ENCODE measurements at regions not wholly inside any gene's neighbourhood (a gene's known extent, or its start where the extent isn't known, plus 50 kb on each side); places are given as distances from the start of the nearest gene placed in this dataset.

GRCh38 chr6:121510568-121511177 is 75.2 kb downstream of the GJA1 start:
- no peaks in the 10 kb centered on the region for H3K9me3 ChIP-seq
- H3K4me1 ChIP-seq, result peaks cover 0 to 29% (median 3%) of the 10 kb centered on the region in 3 donors
- no peaks in the 10 kb centered on the region for H3K27me3 ChIP-seq
- no peak overlapping the region for H3K4me3 ChIP-seq
- H3K36me3 ChIP-seq, result no peaks in the 10 kb centered on the region
- TF ChIP-seq POLR2AphosphoS5 (IDR thresholded peaks at IDR 0.05) (no peak), POLR2A (IDR thresholded peaks at IDR 0.05) (no peak), CTCF (IDR thresholded peaks at IDR 0.05) (no peak), EP300 (IDR thresholded peaks at IDR 0.05) (no peak)
- peak overlapping the region; percentile 45 to 69 (median 57) for H3K27ac ChIP-seq
- no peak for ATAC-seq
- WGBS, 2 donors (ENCODE audit: low coverage in 1 of 2), result 33 to 44% methylated on average over 8 of the region's 8 CpGs

GRCh38 chr6:121515630-121516265 is 80.3 kb downstream of the GJA1 start:
- Histone ChIP-seq H3K4me3 (no peak overlapping the region), H3K27me3 (no peaks in the 10 kb centered on the region), H3K9me3 (no peaks in the 10 kb centered on the region), H3K4me1 (peaks cover 0 to 15% (median 0%) of the 10 kb centered on the region in 3 donors), H3K36me3 (no peaks in the 10 kb centered on the region), H3K27ac (no peak overlapping the region)
- TF ChIP-seq CTCF (IDR thresholded peaks at IDR 0.05) (no peak), POLR2A (IDR thresholded peaks at IDR 0.05) (no peak), EP300 (IDR thresholded peaks at IDR 0.05) (no peak), POLR2AphosphoS5 (IDR thresholded peaks at IDR 0.05) (no peak)
- WGBS, 2 donors (ENCODE audit: low coverage in 1 of 2), result 100% methylated on average over 1 of the region's 1 CpG
- no peak for ATAC-seq

- Histone ChIP-seq H3K27ac (no peak overlapping the region), H3K27me3 (no peaks in the 10 kb centered on the region), H3K9me3 (no peaks in the 10 kb centered on the region), H3K4me1 (peaks cover 0 to 15% (median 2%) of the 10 kb centered on the region in 3 donors), H3K4me3 (no peak overlapping the region), H3K36me3 (no peaks in the 10 kb centered on the region)
- ATAC-seq, result no peak
- WGBS, 2 donors (ENCODE audit: low coverage in 1 of 2), result 81 to 98% methylated on average over 6 of the region's 6 CpGs
- TF ChIP-seq POLR2AphosphoS5 (IDR thresholded peaks at IDR 0.05), result no peak
- no peak for TF ChIP-seq EP300 (IDR thresholded peaks at IDR 0.05)
- no peak for TF ChIP-seq CTCF (IDR thresholded peaks at IDR 0.05)
- no peak for TF ChIP-seq POLR2A (IDR thresholded peaks at IDR 0.05)
These were observed 80.9 kb downstream of the GJA1 start for GRCh38 chr6:121516331-121516730.

- H3K9me3 ChIP-seq, result no peaks in the 10 kb centered on the region
- ATAC-seq, result peak; percentile 64
- no peaks in the 10 kb centered on the region for H3K36me3 ChIP-seq
- TF ChIP-seq POLR2AphosphoS5 (IDR thresholded peaks at IDR 0.05), result peak; percentile 51
- TF ChIP-seq EP300 (IDR thresholded peaks at IDR 0.05), result no peak
- H3K27ac ChIP-seq, result peak overlapping the region; percentile 77 to 91 (median 83)
- no peaks in the 10 kb centered on the region for H3K27me3 ChIP-seq
- WGBS, 2 donors (ENCODE audit: low coverage in 1 of 2), result 58 to 62% methylated on average over 6 to 7 of the region's 7 CpGs
- H3K4me3 ChIP-seq, result no peak overlapping the region
- peaks cover 0 to 42% (median 16%) of the 10 kb centered on the region in 3 donors for H3K4me1 ChIP-seq
These were observed 85.1 kb downstream of the GJA1 start for GRCh38 chr6:121520337-121521163.

GRCh38 chr6:121521164-121521555 is 85.7 kb downstream of the GJA1 start:
- no peak for TF ChIP-seq EP300 (IDR thresholded peaks at IDR 0.05)
- no peak for TF ChIP-seq POLR2AphosphoS5 (IDR thresholded peaks at IDR 0.05)
- TF ChIP-seq CTCF (IDR thresholded peaks at IDR 0.05), result no peak
- TF ChIP-seq POLR2A (IDR thresholded peaks at IDR 0.05), result no peak
- 33 to 77% methylated on average over 2 of the region's 2 CpGs for WGBS, 2 donors (ENCODE audit: low coverage in 1 of 2)
- Histone ChIP-seq H3K4me3 (no peak overlapping the region), H3K4me1 (peaks cover 0 to 46% (median 16%) of the 10 kb centered on the region in 3 donors), H3K27ac (peak overlapping the region; percentile 77 to 91 (median 83)), H3K36me3 (no peaks in the 10 kb centered on the region), H3K9me3 (no peaks in the 10 kb centered on the region), H3K27me3 (no peaks in the 10 kb centered on the region)
- ATAC-seq, result peak; percentile 34

Data from gastroesophageal sphincter (tissue), 4 donors.